ENCODE measurements at regions not wholly inside any gene's neighbourhood (a gene's known extent, or its start where the extent isn't known, plus 50 kb on each side); places are given as distances from the start of the nearest gene placed in this dataset.

GRCh38 chr3:28824316-28824715 is 456.6 kb upstream of the RBMS3 start (continued):
- TF ChIP-seq TAF1 (IDR thresholded peaks at IDR 0.05; ENCODE audit: low read depth, low read length) (no peak), KDM4A (IDR thresholded peaks at IDR 0.05; ENCODE audit: low read depth, low read length, severe bottlenecking) (no peak), E2F6 (IDR thresholded peaks at IDR 0.05) (no peak), JUN (IDR thresholded peaks at IDR 0.05; ENCODE audit: low read depth, low read length) (no peak), RAD21 (IDR thresholded peaks at IDR 0.05 in 1 of 2, conservative IDR thresholded peaks at IDR 0.05 in 1 of 2; ENCODE audit: low read depth in 2 of 2, low read length in 2 of 2) (no peak)

Measured in H1 (cell line).